ENCODE measurements at regions not wholly inside any gene's neighbourhood (a gene's known extent, or its start where the extent isn't known, plus 50 kb on each side); places are given as distances from the start of the nearest gene placed in this dataset.

- no peak overlapping the region for H3K4me3 ChIP-seq (ENCODE audit: insufficient read depth in 1 of 2, low read depth in 1 of 2, low read length in 2 of 2)
- no peak overlapping the region for H3K18ac ChIP-seq (ENCODE audit: low read depth in 1 of 2, low read length in 2 of 2)
- peaks cover 8% of the 10 kb centered on the region for H3K9me3 ChIP-seq (ENCODE audit: control insufficient read depth, low read length)
- no peak overlapping the region for H4K91ac ChIP-seq (ENCODE audit: low read length)
- H2AK5ac ChIP-seq (ENCODE audit: low read length, severe bottlenecking) = no peak overlapping the region
- WGBS = 80% methylated on average over 1 of the region's 6 CpGs
- no peak overlapping the region for H3K23ac ChIP-seq (ENCODE audit: low read length in 2 of 2)
- no peak overlapping the region for H3K4ac ChIP-seq (ENCODE audit: low read depth in 1 of 2, low read length in 2 of 2)
- no peak overlapping the region for H2BK15ac ChIP-seq (ENCODE audit: low read depth, poor library complexity, severe bottlenecking)
- no peak overlapping the region for H2BK12ac ChIP-seq (ENCODE audit: low read length in 2 of 2)
- H3K9ac ChIP-seq (ENCODE audit: low read length) = no peak overlapping the region
- no peak overlapping the region for H4K8ac ChIP-seq (ENCODE audit: low read length)
- H3K27ac ChIP-seq (ENCODE audit: low read length, poor library complexity, severe bottlenecking) = no peak overlapping the region
- H3K79me1 ChIP-seq (replicated peaks; ENCODE audit: low read length, poor library complexity, severe bottlenecking) = no peaks in the 10 kb centered on the region
- no peak overlapping the region for H3K14ac ChIP-seq (ENCODE audit: low read length in 2 of 2)
- no peak for DNase-seq
- no peak overlapping the region for H2BK5ac ChIP-seq (ENCODE audit: low read depth, low read length, poor library complexity, severe bottlenecking)
- H2BK120ac ChIP-seq (ENCODE audit: low read depth, low read length) = no peak overlapping the region
- H3K36me3 ChIP-seq (ENCODE audit: control insufficient read depth in 1 of 2, insufficient read depth in 2 of 2, low read depth in 1 of 2, low read length in 2 of 2) = no peaks in the 10 kb centered on the region
- H3K4me1 ChIP-seq (ENCODE audit: control insufficient read depth, insufficient read depth, low read depth, low read length) = no peaks in the 10 kb centered on the region
- no peak overlapping the region for H3K4me2 ChIP-seq (ENCODE audit: low read length, poor library complexity, severe bottlenecking)
- no peaks in the 10 kb centered on the region for H3K27me3 ChIP-seq (ENCODE audit: control insufficient read depth in 1 of 2, insufficient read depth in 1 of 2, low read length in 2 of 2)
- no peak overlapping the region for H2AFZ ChIP-seq (ENCODE audit: low read depth, low read length)
Observed at GRCh38 chr4:181166742-181167399, 1076.3 kb upstream of the TENM3 start.

- Histone ChIP-seq H4K8ac (ENCODE audit: low read length) (no peak overlapping the region), H2BK15ac (ENCODE audit: low read depth, poor library complexity, severe bottlenecking) (no peak overlapping the region), H3K27ac (ENCODE audit: low read length, poor library complexity, severe bottlenecking) (no peak overlapping the region), H2BK120ac (ENCODE audit: low read depth, low read length) (no peak overlapping the region), H4K91ac (ENCODE audit: low read length) (no peak overlapping the region), H3K4me1 (ENCODE audit: control insufficient read depth, insufficient read depth, low read depth, low read length) (no peaks in the 10 kb centered on the region), H2BK5ac (ENCODE audit: low read depth, low read length, poor library complexity, severe bottlenecking) (no peak overlapping the region), H3K36me3 (ENCODE audit: control insufficient read depth in 1 of 2, insufficient read depth in 2 of 2, low read depth in 1 of 2, low read length in 2 of 2) (no peaks in the 10 kb centered on the region), H2AFZ (ENCODE audit: low read depth, low read length) (no peak overlapping the region), H3K14ac (ENCODE audit: low read length in 2 of 2) (no peak overlapping the region), H3K27me3 (ENCODE audit: control insufficient read depth in 1 of 2, insufficient read depth in 1 of 2, low read length in 2 of 2) (no peaks in the 10 kb centered on the region), H3K4ac (ENCODE audit: low read depth in 1 of 2, low read length in 2 of 2) (no peak overlapping the region), H3K4me2 (ENCODE audit: low read length, poor library complexity, severe bottlenecking) (no peak overlapping the region), H3K23ac (ENCODE audit: low read length in 2 of 2) (no peak overlapping the region), H2AK5ac (ENCODE audit: low read length, severe bottlenecking) (no peak overlapping the region), H3K79me1 (replicated peaks; ENCODE audit: low read length, poor library complexity, severe bottlenecking) (no peaks in the 10 kb centered on the region), H3K9me3 (ENCODE audit: control insufficient read depth, low read length) (peaks cover 8% of the 10 kb centered on the region), H3K9ac (ENCODE audit: low read length) (no peak overlapping the region), H3K18ac (ENCODE audit: low read depth in 1 of 2, low read length in 2 of 2) (no peak overlapping the region), H2BK12ac (ENCODE audit: low read length in 2 of 2) (no peak overlapping the region), H3K4me3 (ENCODE audit: insufficient read depth in 1 of 2, low read depth in 1 of 2, low read length in 2 of 2) (no peak overlapping the region)
- no peak for DNase-seq
- WGBS = 87% methylated on average over 8 of the region's 8 CpGs
Observed at GRCh38 chr4:181168011-181168805, 1075.0 kb upstream of the TENM3 start.

- Histone ChIP-seq H2BK15ac (ENCODE audit: low read depth, poor library complexity, severe bottlenecking) (no peak overlapping the region), H3K27ac (ENCODE audit: low read length, poor library complexity, severe bottlenecking) (no peak overlapping the region), H2AK5ac (ENCODE audit: low read length, severe bottlenecking) (no peak overlapping the region), H2BK5ac (ENCODE audit: low read depth, low read length, poor library complexity, severe bottlenecking) (no peak overlapping the region), H3K36me3 (ENCODE audit: control insufficient read depth in 1 of 2, insufficient read depth in 2 of 2, low read depth in 1 of 2, low read length in 2 of 2) (no peaks in the 10 kb centered on the region), H3K9ac (ENCODE audit: low read length) (no peak overlapping the region), H3K18ac (ENCODE audit: low read depth in 1 of 2, low read length in 2 of 2) (no peak overlapping the region), H2BK120ac (ENCODE audit: low read depth, low read length) (no peak overlapping the region), H3K79me1 (replicated peaks; ENCODE audit: low read length, poor library complexity, severe bottlenecking) (no peaks in the 10 kb centered on the region), H2AFZ (ENCODE audit: low read depth, low read length) (no peak overlapping the region), H3K4me3 (ENCODE audit: insufficient read depth in 1 of 2, low read depth in 1 of 2, low read length in 2 of 2) (no peak overlapping the region), H4K8ac (ENCODE audit: low read length) (no peak overlapping the region), H2BK12ac (ENCODE audit: low read length in 2 of 2) (no peak overlapping the region), H3K4ac (ENCODE audit: low read depth in 1 of 2, low read length in 2 of 2) (no peak overlapping the region), H3K14ac (ENCODE audit: low read length in 2 of 2) (no peak overlapping the region), H3K23ac (ENCODE audit: low read length in 2 of 2) (no peak overlapping the region), H3K27me3 (ENCODE audit: control insufficient read depth in 1 of 2, insufficient read depth in 1 of 2, low read length in 2 of 2) (no peaks in the 10 kb centered on the region), H3K4me1 (ENCODE audit: control insufficient read depth, insufficient read depth, low read depth, low read length) (no peaks in the 10 kb centered on the region), H4K91ac (ENCODE audit: low read length) (no peak overlapping the region), H3K9me3 (ENCODE audit: control insufficient read depth, low read length) (peaks cover 8% of the 10 kb centered on the region), H3K4me2 (ENCODE audit: low read length, poor library complexity, severe bottlenecking) (no peak overlapping the region)
- no peak for DNase-seq
- 92% methylated on average over 5 of the region's 5 CpGs for WGBS
Observed at GRCh38 chr4:181173046-181173445, 1070.2 kb upstream of the TENM3 start.

- peaks cover 1% of the 10 kb centered on the region for H3K79me1 ChIP-seq (replicated peaks; ENCODE audit: low read length, poor library complexity, severe bottlenecking)
- no peak overlapping the region for H4K8ac ChIP-seq (ENCODE audit: low read length)
- no peak overlapping the region for H3K4me2 ChIP-seq (ENCODE audit: low read length, poor library complexity, severe bottlenecking)
- H3K4me1 ChIP-seq (ENCODE audit: control insufficient read depth, insufficient read depth, low read depth, low read length) = no peaks in the 10 kb centered on the region
- no peaks in the 10 kb centered on the region for H3K36me3 ChIP-seq (ENCODE audit: control insufficient read depth in 1 of 2, insufficient read depth in 2 of 2, low read depth in 1 of 2, low read length in 2 of 2)
- peaks cover 0 to 5% of the 10 kb centered on the region in 2 experiments for H3K27me3 ChIP-seq (ENCODE audit: control insufficient read depth in 1 of 2, insufficient read depth in 1 of 2, low read length in 2 of 2)
- no peak overlapping the region for H2AK5ac ChIP-seq (ENCODE audit: low read length, severe bottlenecking)
- H3K9ac ChIP-seq (ENCODE audit: low read length) = no peak overlapping the region
- WGBS = 71% methylated on average over 6 of the region's 6 CpGs
- no peak overlapping the region for H2BK120ac ChIP-seq (ENCODE audit: low read depth, low read length)
- no peak overlapping the region for H3K4me3 ChIP-seq (ENCODE audit: insufficient read depth in 1 of 2, low read depth in 1 of 2, low read length in 2 of 2)
- no peak overlapping the region for H4K91ac ChIP-seq (ENCODE audit: low read length)
- no peak for DNase-seq
- H3K4ac ChIP-seq (ENCODE audit: low read depth in 1 of 2, low read length in 2 of 2) = no peak overlapping the region
- no peak overlapping the region for H3K14ac ChIP-seq (ENCODE audit: low read length in 2 of 2)
- no peak overlapping the region for H3K23ac ChIP-seq (ENCODE audit: low read length in 2 of 2)
- no peak overlapping the region for H3K18ac ChIP-seq (ENCODE audit: low read depth in 1 of 2, low read length in 2 of 2)
- H2AFZ ChIP-seq (ENCODE audit: low read depth, low read length) = no peak overlapping the region
- H2BK5ac ChIP-seq (ENCODE audit: low read depth, low read length, poor library complexity, severe bottlenecking) = no peak overlapping the region
- H3K27ac ChIP-seq (ENCODE audit: low read length, poor library complexity, severe bottlenecking) = no peak overlapping the region
- no peak overlapping the region for H2BK12ac ChIP-seq (ENCODE audit: low read length in 2 of 2)
- H3K9me3 ChIP-seq (ENCODE audit: control insufficient read depth, low read length) = peaks cover 5% of the 10 kb centered on the region
- no peak overlapping the region for H2BK15ac ChIP-seq (ENCODE audit: low read depth, poor library complexity, severe bottlenecking)
Observed at GRCh38 chr4:181176306-181176705, 1066.9 kb upstream of the TENM3 start.

Data from mesenchymal stem cell (in vitro differentiated cells and primary cell).